SHP77 (cell line): ENCODE measurements at regions not wholly inside any gene's neighbourhood (a gene's known extent, or its start where the extent isn't known, plus 50 kb on each side); places are given as distances from the start of the nearest gene placed in this dataset.
"Not testable (repeated sequence)": the region's sequence is repeated elsewhere in the genome, so short reads cannot be mapped to it uniquely, and the experiment has no call there.

Experiments used
- DNase-seq, 2 experiments: peaks; one replicate each; lab custom pipeline; 2025; lab: John Stamatoyannopoulos, UW

DNA sequence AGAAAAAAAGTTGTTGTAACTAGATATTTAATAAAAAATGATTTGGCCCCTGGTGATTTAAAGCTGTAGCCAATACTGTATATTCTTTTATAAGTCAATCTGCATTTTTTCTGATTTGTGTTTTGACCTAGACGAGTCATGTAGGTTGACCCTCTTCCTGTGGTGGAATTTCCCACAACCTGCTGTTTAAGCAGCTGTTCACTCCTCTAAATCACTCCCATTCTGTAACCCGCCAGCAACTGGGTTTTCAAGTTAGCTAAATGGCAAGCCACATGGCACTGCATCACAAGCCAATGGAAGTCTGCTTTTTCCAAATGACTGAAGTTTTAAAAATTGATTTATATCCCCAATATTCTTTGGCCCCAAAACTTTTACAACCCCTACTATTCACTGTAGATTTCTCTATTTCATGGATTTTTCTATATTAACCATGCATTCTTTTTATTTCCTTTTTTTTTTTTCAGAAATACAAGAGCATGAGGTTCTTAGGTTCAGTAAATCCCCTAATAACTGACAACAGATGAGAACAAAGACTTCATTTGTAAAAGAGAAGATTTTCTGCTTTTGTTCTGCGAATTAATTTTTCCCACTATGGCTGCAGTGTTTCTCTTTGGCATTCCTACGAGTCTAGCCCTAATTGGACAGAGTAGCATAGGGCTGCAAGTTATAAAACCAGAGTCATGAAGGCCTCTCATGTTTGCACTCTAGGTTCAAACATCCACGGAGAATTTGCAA is 184.5 kb upstream of the TLE4 start:
- no peak for DNase-seq

- DNase-seq: no peak
Measured at GRCh38 chr9:79390077-79390698, 181.6 kb upstream of the TLE4 start.

GRCh38 chr9:79390781-79391770 is 180.7 kb upstream of the TLE4 start:
- DNase-seq: no peak

DNA sequence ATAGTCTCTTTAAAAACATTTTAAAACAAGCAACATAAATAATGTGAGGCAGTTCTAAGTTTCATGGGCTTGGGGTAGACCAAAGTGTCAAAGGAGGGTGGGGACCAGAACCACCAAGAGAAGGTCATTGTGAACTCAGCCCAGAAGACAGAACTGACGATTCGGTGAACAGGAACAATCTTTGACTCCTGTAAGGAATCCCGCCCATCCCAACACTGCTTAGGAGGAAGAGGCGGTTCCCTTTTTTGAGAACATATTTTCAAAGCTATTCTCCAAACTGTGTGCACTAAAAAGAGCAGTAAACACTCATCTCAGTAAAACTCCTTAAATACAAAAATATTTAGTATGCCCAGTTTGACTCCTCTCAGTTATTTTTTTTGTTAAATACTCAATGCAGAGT is 176.5 kb upstream of the TLE4 start:
- DNase-seq: no peak

GRCh38 chr9:79395755-79396154 is 176.0 kb upstream of the TLE4 start:
- no peak for DNase-seq

GRCh38 chr9:79396168-79396567 is 175.6 kb upstream of the TLE4 start:
- no peak for DNase-seq

- DNase-seq: no peak
Measured at GRCh38 chr9:79403495-79403894, 168.3 kb upstream of the TLE4 start.

DNA sequence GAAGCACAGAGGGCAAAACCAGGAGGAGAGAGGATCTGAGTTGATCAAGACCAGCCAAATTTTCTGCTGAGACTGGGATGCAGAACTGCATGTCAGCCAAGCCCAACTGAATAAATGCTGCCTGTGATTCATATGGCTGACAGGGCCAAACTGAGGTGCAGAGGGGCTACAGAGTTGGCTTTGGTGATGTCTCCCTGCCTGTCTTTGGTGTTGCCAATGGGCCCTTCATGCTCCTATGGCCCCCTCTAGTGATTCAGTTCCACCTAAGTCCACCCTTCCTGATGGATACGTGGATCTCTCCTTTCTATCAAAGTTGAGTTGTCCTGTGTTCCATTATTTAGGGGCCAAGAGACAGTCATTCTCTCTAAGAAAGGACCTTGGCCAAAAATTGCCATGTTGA is 163.6 kb upstream of the TLE4 start:
- DNase-seq: no peak

DNA sequence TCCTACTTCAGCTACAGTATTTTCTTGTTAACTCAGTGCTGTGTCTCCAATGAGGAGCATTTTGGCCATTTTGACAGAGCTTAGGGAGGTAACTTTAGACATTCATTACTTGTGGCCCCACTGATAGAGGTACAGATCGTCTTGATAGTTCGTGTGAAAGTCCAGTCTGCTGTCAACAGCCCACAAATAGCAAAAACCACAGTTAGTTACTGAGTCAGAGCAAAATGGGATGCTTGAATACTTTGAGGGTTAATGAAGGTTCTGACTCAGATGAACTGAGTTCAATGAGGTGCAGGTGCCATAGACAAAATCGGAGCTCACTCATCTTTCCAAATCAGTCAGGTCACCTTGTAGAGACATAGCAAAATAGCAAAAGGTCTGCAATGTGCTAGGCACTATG is 163.1 kb upstream of the TLE4 start:
- no peak for DNase-seq

GRCh38 chr9:79409182-79409823 is 162.5 kb upstream of the TLE4 start:
- no peak for DNase-seq

GRCh38 chr9:79425840-79426239 is 145.9 kb upstream of the TLE4 start:
- DNase-seq: no peak

GRCh38 chr9:79428422-79428821 is 143.3 kb upstream of the TLE4 start:
- DNase-seq: no peak

DNA sequence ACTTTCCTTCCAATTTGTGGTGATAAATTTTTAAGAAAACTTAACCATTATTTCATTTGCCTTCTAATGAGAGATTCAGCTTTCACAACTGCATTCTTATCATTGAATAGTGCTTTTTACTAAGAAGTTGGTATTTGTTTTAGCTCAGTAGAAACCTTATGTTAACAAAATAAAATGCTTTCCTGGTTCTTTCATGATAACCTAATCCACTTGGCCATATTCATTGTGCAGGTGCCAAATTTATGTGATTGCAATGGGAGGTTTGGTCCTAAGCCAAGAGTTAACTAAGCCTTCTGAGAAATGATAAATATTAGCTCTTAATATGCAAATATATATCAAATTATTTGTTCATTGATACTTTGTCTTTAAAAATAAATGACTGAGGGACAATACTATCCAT is 141.1 kb upstream of the TLE4 start:
- DNase-seq: no peak

DNA sequence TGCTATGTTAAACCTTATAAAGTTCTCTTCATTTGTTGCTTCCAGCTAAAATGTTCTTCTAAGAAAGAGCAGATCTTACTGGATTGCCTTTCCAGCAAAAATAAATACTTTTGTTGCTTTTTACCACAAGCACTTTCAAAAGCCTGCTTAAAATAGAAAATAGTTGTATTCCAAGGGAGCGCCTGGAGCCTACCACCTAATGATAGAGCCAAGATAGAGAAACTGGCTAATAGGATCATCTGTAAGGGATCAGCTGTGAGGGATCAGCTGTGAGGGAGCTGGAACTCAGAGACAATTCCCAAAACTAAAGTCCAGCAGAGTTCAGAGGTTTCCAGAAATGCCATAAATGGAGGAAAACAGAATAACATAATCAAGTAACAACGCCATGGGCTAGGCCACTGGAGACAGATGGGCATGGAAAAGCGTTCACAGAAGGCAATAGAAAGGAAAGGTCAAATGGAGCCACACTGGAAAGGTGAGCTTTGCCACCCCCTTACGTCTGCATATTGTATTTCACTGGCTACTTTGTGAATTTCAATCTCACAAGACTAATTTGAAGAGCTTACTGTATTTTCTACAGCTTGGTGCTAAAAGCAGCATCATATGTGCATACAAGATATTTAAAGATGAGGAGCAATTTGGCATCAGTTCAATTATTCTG is 140.6 kb upstream of the TLE4 start:
- no peak for DNase-seq

GRCh38 chr9:79432485-79432884 is 139.3 kb upstream of the TLE4 start:
- no peak for DNase-seq

DNA sequence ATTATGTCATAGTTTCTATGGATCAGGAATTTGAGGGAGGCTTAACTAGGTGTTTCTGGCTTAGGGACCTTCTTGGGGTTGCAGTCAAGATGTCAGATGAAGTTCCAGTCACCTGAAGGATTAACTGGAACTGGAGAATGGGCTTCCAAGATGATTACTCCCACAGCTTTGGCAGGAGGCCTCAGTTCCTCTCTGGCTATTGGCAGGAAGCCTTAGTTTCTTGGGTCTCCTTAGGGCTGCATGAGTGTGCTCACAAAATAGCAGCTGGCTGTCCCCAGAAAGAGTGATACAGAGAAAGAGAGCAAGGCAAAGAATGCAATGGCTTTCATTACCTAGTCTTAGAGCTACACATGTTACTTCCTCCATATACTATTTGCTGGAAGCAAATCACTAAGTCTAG is 138.1 kb upstream of the TLE4 start:
- DNase-seq: no peak

DNA sequence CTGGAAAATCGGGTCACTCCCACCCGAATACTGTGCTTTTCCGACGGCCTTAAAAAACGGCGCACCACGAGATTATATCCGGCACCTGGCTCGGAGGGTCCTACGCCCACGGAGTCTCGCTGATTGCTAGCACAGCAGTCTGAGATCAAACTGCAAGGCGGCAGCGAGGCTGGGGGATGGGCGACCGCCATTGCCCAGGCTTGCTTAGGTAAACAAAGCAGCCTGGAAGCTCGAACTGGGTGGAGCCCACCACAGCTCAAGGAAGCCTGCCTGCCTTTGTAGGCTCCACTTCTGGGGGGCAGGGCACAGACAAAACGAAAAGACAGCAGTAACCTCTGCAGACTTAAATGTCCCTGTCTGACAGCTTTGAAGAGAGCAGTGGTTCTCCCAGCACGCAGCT is 132.5 kb upstream of the TLE4 start:
- DNase-seq: not testable (repeated sequence)

DNA sequence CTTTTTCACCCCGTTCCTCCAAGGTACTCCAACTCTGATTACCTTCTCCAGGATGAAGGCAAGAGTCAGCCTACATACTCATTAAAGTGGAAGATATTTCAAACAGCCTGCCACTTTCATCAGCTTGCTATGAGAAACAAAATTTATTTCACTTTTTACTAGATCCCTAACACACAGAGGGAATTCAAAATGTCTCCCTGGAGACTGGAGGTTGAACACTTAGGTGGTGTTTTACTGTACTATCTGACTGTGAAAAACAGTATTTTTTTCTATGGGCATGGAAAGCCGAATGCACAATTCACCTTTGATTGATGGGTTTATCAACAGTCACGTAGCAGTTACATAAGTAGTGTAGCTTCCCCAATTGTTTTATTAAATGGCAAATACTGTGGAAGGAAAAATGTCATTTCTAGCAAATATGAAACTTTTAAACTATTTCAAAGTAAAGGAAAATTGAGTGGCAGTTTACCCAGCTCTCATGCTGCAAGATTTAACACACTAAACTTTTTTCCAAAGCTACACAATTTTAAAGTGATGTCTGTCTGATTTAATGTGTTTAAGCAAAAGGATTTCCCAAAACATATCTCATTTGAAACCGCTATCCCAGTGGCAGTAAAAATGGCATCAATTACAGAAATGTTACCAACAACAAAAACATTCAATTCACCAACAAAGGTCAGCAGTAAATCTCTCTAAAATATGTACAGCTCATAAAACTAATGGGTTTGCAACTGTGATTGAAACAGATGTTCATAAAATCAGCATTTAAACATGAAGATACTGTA is 125.0 kb upstream of the TLE4 start:
- no peak for DNase-seq

GRCh38 chr9:79447308-79447605 is 124.5 kb upstream of the TLE4 start:
- DNase-seq: no peak

- DNase-seq: no peak
Measured at GRCh38 chr9:79447762-79448161, 124.0 kb upstream of the TLE4 start.

DNA sequence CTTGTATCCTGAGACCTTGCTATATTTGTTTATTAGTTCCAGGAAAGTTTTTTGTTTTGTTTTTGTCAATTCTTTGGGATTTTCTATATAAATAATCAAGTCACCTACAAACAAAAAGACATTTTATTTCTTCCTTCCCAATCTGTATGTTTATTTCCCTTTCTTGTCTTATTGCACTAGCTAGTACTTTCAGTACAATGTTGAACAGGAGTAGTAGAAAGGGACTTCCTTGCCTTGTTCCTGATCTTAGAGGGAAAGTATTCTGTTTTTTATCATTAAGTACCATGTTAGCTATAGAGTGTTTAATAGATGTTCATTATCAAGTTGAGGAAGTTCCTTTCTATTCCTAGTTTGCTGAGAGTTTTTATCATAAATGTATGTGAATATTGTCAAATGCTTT is 119.5 kb upstream of the TLE4 start:
- DNase-seq: no peak
